ENCODE measurements at regions not wholly inside any gene's neighbourhood (a gene's known extent, or its start where the extent isn't known, plus 50 kb on each side); places are given as distances from the start of the nearest gene placed in this dataset.
"Not testable (repeated sequence)": the region's sequence is repeated elsewhere in the genome, so short reads cannot be mapped to it uniquely, and the experiment has no call there.

DNA sequence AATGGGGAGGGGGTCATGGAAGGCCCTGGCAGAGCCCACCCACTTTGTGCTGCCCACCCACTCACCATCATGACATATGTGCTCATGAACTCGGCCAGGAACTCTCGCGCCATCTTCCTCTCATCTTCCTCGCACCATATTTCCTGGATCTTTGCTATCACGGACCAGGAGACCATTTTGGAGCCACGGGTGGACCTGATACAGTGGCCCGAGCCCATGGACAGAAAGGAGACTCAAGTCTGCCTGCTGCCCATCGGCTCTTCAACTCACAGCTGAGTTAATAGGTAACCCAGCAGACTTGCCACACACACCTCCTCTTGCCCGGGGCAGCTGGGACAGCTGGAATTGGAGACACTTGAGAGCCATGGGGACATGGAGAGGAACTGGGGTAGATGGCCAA, 1958.3 kb downstream of the FOXD4L5 start:
- TF ChIP-seq, protein P1, sequence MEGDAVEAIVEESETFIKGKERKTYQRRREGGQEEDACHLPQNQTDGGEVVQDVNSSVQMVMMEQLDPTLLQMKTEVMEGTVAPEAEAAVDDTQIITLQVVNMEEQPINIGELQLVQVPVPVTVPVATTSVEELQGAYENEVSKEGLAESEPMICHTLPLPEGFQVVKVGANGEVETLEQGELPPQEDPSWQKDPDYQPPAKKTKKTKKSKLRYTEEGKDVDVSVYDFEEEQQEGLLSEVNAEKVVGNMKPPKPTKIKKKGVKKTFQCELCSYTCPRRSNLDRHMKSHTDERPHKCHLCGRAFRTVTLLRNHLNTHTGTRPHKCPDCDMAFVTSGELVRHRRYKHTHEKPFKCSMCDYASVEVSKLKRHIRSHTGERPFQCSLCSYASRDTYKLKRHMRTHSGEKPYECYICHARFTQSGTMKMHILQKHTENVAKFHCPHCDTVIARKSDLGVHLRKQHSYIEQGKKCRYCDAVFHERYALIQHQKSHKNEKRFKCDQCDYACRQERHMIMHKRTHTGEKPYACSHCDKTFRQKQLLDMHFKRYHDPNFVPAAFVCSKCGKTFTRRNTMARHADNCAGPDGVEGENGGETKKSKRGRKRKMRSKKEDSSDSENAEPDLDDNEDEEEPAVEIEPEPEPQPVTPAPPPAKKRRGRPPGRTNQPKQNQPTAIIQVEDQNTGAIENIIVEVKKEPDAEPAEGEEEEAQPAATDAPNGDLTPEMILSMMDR (IDR thresholded peaks at IDR 0.05), result not testable (repeated sequence)
- not testable (repeated sequence) for TF ChIP-seq POLR2A (IDR thresholded peaks at IDR 0.05)
